K562 (cell line): ENCODE measurements at regions not wholly inside any gene's neighbourhood (a gene's known extent, or its start where the extent isn't known, plus 50 kb on each side); places are given as distances from the start of the nearest gene placed in this dataset.
"Not testable (repeated sequence)": the region's sequence is repeated elsewhere in the genome, so short reads cannot be mapped to it uniquely, and the experiment has no call there.

Source experiments
- CEBPB ChIP-seq: fragments of 450-650 bp; IDR thresholded peaks from 2 replicates; pipeline ENCODE4 v1.6.1; 2016; ENCODE audit warnings: missing genetic modification characterization, missing compliant biosample characterization
- EP300 ChIP-seq: IDR thresholded peaks from 2 replicates; pipeline ENCODE4 v1.6.1; 2012; ENCODE audit warnings: low read length, improper control_type of control experiment
- HNRNPH1 ChIP-seq: fragments of 200-400 bp; formaldehyde crosslinking; optimal IDR thresholded peaks from 2 replicates; pipeline ENCODE3; 2017; ENCODE audit warnings: low read depth, mild to moderate bottlenecking, low read length, moderate library complexity
- NFYB ChIP-seq: IDR thresholded peaks from 2 replicates; pipeline ENCODE4 v1.6.1; 2011; ENCODE audit warnings: mild to moderate bottlenecking, moderate library complexity; ENCODE audit not compliant: insufficient read length; ENCODE audit errors: extremely low read depth
- STAT5A ChIP-seq: IDR thresholded peaks from 2 replicates; pipeline ENCODE4 v1.6.1; 2012; ENCODE audit warnings: low read length, inconsistent platforms, borderline replicate concordance

- not testable (repeated sequence) for TF ChIP-seq HNRNPH1; EP300; STAT5A; NFYB; CEBPB (tag)
Measured at GRCh38 chr1:83244832-83245231, 754.1 kb downstream of the TTLL7 start.
